Erythroblast (primary cell): ENCODE measurements at regions not wholly inside any gene's neighbourhood (a gene's known extent, or its start where the extent isn't known, plus 50 kb on each side); places are given as distances from the start of the nearest gene placed in this dataset.

Experiments
- GATA1 ChIP-seq: IDR thresholded peaks from 2 replicates; pipeline ENCODE4 v1.6.1; 2011; ENCODE audit warnings: low read depth, mild to moderate bottlenecking, control low read depth, low read length, moderate library complexity
- POLR2A ChIP-seq: IDR thresholded peaks from 2 replicates; pipeline ENCODE4 v1.6.1; 2011; ENCODE audit warnings: mild to moderate bottlenecking, low read length

GRCh38 chr4:173642509-173642908 is 112.5 kb upstream of the HAND2 start:
- TF ChIP-seq POLR2A (no peak), GATA1 (no peak)
